HG02610 (cell line): ENCODE measurements at regions not wholly inside any gene's neighbourhood (a gene's known extent, or its start where the extent isn't known, plus 50 kb on each side); places are given as distances from the start of the nearest gene placed in this dataset.

Experiments used
- ATAC-seq: cut with Tn5 transposase; IDR thresholded peaks from one replicate; pipeline ENCODE4 v1.9.1; 2021; ENCODE audit warnings: mild to moderate bottlenecking, moderate library complexity; ENCODE audit not compliant: unreplicated experiment

DNA sequence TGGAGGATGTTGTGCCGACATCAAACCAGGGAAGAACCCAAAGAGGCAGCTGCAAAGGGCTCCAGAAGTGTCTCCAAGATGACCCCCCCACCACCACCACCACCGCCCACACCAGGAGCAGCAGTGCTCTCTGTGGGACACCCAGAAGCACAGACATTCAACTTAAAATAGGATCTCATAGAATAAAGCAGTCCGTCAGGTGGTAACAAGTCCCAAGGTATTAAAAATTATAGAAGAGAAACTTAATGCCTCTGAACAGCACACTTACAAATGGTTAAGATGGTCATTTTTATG, 155.5 kb upstream of the ID2 start:
- ATAC-seq, result no peak

DNA sequence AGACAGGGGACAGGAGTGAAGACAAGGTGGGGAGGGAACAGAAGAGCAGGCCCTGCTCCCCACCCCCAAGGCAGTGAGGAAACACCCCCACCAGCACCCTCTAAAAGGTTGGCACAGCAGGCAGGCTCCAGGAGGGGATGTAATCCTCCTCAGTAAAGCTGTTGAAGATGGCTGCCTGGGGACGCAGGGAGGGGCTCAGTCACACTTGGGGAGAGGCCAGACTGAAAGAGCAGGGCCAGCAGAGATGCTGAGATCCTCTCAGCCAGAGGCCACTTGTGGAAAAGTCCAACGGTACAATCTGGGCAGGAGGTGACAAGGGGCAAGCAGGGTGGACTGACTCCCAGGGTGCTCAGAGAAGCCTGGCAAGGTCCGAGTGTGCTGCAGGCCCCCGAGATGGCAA, 154.8 kb upstream of the ID2 start:
- ATAC-seq, result no peak

DNA sequence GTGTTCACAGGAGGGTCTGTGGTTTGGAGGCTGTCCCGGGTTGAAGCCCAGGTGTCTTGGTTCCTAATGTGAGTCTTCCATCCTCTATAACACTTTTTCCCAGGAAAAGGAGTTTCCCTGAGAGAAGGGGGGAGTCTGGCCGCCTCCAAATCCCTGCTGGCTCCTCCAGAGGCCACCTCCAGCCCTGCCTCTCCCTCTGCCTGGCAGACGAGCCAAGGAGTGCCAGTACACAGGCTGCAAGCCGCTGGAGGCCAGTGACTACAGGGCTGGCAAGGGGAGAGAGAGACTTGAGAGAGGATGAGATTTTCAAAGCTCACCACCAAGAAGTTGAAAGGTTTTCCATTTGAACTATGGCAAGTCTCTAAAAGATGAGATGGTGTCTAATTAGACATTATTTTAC, 154.2 kb upstream of the ID2 start:
- no peak for ATAC-seq

DNA sequence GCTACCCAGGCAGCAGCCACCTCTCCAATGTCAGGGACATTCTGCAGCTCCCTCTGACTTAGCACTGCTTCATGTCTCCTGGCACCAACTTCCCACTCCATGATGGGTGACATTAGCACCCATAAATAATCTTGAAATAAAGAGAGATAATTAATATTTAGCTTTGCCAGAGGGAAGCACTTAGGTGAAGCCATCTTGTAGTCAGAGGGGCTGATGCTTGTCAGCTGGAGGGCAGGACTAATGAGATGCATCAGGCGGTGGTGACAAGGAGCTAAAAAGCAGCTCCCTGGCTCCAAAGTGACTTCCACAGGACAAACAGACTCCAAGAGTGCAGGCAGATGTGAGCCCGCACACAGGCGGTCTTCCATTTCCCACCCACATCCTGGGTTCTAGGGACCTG, 153.0 kb upstream of the ID2 start:
- ATAC-seq, result no peak

DNA sequence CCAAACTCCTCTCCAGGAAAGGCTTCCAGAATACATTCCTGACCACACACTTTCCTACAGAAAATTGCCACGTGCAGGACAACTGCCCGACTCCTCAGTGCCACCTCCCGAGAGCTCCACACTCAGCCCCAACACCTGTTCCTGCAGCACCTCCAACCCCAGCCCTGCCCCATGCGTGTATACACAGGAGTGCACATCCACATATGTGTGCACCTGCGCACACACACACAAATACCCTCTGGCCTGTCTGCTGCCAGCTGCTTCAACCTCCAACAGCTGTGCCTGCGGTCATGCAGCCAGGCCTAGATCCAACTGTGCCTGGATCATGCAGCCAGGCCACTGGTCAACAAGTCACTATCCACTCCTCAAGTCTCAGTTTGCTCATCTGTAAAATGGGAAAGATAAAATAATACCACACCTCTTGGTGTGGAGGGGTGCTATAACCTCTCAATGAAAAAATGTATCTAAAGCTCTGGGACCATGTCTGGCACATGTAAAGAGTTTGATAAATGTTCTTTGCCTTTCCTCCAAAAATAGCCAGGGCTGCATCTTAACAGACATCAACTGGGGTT, 152.1 kb upstream of the ID2 start:
- no peak for ATAC-seq

DNA sequence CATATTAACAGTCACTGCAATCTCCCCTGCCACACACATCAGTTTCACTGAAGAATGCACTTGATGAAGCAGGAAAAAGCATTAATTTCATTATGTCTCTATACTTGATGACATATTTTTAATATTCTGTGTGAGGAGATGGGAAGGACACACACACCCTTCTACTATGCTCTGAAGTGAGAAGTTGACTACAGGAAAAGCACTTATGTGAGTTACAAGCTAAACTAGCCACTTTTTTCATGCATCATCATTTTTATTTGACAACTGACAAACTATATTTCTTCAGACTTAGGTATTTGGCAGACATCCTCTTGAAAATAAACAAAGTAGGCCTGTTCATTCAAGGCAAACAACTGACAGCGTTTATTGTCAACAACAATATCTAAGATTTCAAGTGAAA, 150.4 kb upstream of the ID2 start:
- no peak for ATAC-seq

DNA sequence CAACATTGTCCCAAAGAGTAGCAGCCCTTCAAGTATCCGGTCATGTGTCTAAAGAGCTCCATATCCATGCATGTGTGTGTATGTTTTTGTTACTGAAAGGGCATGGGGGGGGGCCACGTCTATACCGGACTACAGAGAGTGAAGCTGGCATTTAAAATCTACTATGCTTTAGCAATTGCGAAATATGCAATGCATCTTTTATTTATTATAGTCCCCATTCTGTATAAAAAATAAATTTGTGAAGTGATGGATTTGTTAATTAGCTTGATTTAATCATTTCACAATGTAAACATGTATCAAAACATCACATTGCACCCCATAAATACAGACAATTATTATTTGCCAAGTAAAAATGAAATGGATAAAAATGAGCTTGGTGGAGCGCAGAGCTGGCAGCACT, 149.4 kb upstream of the ID2 start:
- no peak for ATAC-seq

DNA sequence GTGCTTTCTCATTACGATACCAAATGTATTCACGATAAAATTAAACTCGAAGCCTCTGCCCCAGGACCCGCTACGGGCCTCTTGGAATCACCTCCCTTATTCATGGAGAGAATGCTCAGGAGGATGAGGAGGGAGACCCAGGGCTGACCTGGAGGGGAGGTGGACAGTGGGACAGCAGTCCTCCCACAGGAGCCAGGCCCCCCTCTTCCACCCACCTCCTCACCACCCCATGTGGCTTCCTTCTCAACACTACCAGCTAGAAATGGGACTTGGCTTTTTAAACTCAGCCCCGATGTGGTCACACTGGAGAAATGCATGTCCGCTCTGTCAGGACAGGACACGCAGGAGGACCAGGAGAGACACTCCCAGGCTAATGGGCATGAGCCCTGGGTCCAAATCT, 147.9 kb upstream of the ID2 start:
- ATAC-seq, result no peak

DNA sequence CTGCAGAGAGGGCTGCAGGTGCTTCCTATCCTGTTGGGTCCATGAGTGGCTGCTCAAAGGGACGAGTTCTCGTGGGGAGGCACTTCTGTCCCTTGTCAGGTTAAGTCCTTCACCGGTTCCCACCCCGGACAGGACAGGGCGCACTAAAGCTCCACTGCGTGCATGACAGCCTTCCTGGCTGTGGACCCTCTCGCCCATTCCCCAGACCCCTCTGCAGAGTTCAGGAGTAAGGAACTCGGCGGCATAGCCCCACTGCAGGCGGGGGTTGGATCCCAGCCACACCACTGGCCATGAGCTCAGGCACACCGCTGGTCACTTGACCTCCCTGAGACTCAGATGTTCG, 147.5 kb upstream of the ID2 start:
- ATAC-seq, result no peak

DNA sequence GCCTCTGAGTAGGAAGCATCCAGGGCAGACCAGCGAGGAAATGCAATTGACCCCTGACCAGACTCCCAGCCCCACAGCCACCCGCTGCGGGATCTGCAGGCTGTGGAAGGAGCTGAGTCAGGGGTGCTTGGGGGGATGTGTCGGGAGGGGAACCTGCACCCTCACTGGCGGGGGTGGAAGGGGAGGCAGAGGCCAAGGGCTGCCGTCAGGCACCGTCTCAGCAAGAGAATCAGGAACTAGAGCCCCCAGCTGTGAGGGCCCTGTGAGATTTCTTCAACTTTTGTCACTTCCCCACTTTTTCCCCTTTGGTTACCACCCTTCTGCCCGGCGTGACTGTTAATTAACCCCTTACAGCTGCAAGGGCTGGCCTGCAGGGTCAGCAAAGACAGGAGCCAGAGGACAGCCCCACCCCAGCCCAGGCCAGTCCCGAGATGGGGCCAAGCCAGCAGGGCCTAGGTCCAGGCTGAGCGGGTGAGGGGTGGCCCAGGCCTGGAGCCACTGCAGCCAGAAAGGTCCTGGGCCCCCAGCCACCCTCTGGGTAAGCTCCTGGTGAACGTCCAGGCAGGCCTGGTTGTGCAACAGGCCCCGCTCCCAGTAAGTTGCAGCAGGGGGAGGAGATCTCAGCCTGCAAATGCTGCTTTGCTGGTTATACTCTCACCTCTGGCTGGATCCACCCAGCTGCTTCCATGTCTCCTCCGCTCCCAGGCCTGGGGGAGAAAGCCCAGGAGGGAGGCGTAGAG, 147.0 kb upstream of the ID2 start:
- no peak for ATAC-seq

DNA sequence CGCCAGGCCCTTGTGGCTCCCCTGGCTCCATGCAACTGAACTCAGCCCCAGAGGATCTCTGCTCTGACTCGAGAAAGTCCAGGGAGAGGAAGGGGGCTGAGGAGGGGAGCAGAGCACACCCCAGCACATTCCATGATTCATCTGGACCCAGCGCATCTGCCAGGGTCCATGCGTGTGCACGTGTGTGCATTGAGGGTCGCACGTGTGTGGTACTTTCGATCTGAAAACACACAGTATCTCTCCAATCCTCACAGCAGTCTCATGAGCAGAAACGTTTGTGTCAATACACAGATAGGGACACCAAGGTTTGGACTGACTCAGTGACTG, 146.4 kb upstream of the ID2 start:
- no peak for ATAC-seq

DNA sequence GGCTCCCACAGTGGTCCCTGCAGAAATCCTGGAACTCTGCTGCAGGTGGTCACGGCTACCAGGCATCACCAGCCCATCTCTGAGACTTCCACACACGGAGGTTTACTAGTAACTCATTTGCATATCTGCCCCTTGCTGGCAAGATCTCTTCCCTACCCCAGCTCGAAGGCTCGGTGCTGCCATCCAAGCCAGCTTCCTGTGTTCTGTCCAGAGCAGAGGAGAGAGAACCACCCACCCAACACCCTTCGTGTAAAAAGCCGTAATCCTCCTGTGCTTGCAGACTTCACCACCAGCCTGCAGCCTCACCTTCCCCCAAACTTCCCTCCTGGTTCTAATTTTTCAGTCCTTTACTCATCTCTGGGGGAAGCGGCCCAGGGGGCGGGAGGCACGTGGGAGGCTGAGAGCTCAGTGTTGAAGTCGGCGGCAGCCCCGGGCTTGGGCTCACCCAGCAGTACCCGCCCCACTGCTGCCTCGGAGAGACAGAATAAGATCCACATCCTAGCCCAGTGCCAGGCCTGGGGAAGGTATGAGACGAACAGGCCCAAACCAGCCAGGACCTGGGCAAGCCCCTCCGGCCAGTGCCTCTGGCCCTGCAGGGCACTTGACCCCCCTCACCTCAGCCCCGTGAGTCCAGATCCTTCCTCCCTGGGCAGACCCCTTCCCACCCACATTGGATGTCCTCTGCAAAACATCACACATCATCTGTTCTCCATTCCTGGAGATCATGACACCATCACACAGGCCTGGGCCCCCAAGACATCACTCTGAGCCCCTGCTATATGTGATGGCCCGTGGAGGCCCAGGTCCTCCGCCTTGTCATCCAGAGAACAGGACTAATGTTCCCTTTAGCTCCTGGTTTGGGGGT, 145.8 kb upstream of the ID2 start:
- no peak for ATAC-seq

DNA sequence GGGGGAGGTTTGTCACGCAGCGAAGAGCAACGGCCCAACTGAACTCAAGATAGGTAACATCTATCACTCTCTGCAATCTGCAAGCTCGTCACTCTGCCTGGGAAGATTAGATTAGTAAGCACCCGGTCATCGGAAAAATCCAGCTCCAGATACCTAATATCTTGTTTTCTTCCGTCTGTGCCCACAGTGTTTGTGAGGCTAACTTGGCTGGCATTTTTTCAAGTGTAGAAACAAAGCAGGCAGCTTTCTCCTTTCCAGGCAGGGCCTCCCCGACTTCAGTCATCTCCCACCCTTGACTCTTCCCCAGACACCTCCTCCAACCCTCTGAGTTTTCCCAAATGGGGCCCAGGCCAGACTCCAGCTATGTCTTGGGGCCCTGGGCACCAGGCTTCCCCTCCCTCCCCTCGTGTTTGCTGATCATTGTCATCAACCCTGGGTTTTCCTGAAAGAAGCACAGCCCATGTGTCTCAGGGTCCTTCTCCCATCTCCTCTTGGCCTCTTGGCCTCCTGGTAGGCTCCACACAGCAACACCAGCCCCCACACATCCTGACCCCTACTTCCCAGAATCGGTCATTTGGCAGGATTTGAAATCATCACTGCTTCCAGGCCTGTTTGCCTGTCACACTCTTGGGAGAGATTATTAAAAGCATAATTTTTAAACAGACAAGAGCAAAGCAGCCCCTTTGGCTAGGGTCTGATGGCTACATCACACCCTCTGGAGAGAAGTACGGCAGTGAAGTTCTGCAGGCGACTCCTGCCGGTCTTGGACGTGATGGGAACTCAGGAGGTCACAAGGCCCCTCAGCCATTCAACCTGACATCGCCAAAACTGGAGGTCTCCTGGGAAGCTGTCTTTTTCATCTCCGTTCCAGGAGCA, 144.9 kb upstream of the ID2 start:
- ATAC-seq, result no peak

DNA sequence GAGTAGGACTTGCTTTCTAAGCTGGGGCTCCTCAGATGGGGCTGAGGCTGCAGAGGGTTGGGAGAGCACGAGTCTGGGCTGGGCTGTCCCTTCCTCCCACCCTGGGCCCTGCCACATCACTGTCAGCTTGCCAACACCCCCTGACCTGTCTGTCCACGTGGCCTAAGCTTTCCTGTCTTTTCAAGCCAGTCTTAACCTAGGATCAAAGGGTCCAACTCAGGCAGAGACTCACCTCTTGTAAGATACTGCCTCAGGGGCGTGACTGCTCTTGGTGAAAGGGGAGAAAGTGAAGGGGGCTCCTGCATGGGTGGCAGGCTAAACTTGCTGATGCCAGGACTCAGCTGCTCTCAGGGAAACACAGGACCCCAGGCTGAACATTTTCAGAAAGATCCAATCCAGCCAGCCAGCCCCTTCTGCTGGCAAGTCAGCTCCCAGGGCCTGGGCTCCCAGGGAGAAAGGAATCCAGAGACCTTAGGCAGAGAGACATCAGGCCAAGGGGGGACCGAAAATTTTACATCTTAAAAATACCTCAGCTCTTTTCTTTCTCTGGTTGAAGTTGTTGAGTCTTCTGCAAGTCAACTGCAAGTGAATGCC, 144.2 kb upstream of the ID2 start:
- no peak for ATAC-seq

DNA sequence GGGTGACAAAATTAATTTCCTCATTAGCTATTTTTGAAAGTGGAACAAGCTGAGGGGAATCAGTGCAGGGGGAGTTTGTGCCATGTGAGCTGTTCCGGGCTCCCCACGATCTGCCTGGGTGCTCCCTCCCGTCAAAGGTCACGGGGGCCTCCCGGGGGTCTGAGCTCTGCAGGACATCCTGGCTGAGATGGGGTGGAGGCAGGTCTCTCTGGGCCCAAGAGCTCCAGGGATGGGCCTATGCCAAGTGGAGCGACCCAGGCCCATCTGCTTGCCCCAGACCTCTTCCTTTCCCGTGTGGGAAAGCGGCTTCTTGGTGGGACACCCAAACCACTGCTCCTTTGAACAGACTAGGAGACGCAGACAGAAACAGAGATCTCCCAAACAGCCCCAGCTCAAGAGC, 143.3 kb upstream of the ID2 start:
- ATAC-seq, result no peak

DNA sequence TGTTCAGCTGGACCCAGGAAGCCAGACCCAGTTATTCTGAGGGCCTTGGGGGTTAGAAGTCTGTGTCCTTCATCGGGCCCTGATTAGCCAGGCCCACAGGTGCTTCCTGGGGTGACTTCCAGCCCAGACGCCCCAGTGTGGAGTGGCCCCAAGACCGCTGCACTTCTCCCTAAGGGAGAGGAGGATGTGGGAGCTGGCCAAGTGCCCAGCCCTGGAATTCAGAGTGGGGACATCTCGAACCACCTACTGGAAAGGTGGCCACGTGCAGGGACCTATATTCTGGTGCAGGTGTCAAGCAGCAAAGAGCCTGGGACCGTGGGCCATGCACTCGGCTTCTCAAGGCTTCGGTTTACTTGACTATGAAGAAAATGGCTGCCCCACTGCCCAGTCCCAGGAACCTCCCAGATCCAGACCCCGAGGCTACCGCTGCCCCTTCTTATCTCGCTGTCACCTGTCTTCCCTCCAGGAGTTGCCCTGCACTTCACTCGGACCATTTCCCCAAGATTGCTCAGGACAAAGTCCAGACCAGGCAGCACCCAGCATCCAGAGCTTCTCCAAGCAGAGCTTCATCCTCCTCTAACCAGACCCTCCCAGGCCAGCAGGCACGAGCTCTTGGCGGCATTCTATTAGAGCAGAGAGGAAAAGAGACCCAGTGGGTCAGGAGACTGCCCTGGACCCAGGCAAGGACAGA, 142.8 kb upstream of the ID2 start:
- ATAC-seq, result no peak

DNA sequence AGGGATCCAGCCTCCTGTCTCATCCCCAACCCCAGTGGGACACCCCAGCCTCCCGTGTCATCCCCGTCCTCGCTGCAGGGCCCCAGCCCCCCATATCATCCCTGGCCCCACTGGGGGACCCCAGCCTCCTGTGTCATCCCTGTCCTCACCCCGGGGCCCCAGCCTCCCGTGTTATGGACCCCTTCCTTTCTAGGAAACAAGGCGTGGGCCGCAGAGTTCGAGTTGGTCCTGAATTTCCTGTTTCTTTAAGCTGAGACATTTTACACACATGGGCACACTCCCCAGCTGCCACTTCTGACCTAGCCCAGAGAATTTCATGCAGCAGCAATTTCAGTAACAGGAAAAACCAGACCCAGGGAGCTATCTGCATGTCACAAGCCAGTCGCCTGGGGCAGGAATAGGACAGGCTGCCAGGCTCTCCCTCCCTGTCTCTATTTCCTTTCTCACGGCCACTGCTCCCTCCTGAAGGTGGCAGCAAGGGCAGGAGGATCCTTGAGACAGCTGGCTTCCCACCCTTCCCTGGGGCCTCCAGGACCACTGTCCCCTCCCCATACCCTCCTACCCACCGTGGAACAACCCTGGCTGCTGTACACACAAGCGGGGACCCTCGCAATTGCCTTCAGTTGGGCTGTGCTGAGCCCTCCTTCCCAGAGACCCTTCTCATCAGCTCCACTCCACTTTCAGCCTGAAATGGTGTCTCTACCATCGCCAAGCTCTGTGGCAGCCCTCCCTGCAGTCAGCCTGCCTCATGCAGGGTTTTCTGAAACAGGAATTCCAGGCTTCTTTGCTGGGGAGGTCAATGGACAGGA, 141.9 kb upstream of the ID2 start:
- no peak for ATAC-seq

DNA sequence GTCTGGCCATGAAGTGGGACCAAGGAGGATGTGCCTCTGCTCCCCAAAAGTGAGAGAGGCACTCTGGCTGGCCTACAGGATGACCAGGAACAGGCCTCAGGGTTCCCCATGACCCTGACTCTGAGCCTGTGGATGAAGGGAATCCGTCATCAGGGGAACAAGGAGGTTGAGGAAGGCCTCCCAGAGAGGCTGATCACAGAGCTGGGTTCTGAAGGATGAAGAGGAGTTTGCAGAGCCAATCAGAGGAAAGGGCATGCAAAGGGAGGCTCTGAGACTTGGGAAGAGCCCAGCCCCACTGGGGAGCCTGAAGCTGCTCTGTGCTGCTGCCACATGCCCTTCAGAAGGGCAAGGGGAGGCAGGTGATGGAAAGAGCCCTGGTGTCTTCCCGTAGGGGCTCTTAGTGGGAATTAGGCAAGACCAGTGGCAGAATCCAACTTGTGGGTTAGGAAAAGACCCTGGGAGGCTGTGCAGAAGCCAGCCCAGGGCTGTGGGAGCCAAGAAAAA, 141.3 kb upstream of the ID2 start:
- no peak for ATAC-seq

DNA sequence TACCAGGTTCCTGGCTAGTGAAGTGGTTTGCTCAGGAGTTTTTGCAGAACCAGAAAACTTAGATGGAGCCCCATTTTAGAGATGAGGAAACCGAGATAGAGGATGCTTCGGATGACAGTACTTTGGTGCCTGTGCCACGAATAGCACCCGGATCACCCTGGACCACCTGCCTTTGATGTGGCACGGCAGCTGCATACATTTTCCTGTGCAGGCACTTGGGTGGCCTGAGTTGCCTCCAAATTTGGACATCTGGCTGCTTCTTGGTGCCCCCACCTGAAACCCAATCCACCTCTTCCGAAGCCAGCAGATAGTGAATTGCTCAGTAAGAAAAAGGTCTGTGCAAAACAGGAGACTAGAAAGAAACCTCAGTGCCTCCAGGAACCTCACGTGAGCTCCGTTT, 140.6 kb upstream of the ID2 start:
- ATAC-seq, result no peak

DNA sequence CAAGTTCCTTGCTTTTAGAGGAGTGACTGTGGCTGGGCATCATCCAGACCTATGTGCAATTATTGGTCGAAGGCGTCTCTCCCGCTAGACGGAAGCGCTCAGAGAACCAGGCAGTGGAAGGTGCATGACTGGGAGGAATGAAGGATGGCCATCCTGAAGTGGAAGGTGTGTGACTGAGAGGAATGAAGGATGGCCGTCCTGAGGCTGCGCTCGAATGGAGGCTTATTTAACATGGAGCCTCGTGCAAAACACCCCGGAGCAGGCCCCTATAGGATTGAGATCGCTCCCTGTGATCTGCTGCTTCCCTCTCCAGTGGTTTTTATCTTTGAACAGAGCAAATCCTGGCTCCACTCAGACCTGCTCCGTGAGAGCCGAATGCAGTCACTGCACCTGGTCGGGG, 140.2 kb upstream of the ID2 start:
- no peak for ATAC-seq
